SK-N-MC (cell line): ENCODE measurements at regions not wholly inside any gene's neighbourhood (a gene's known extent, or its start where the extent isn't known, plus 50 kb on each side); places are given as distances from the start of the nearest gene placed in this dataset.

Experiments used
- EZH2 ChIP-seq: fragments of 200-600 bp; sonication (generic); IDR thresholded peaks from one replicate; pipeline ENCODE4 v1.6.1; 2017; ENCODE audit warnings: antibody characterized with exemption
- FOXP2 ChIP-seq: optimal IDR thresholded peaks from 2 replicates; pipeline ENCODE3; 2011; ENCODE audit warnings: mild to moderate bottlenecking, moderate library complexity; ENCODE audit not compliant: insufficient read depth; ENCODE audit errors: extremely low read length, control extremely low read depth
- POLR2AphosphoS5 ChIP-seq: IDR thresholded peaks from 2 replicates; pipeline ENCODE4 v1.6.1; 2012; ENCODE audit warnings: mild to moderate bottlenecking, low read depth, low read length, borderline replicate concordance

- TF ChIP-seq POLR2AphosphoS5 = no peak
- no peak for TF ChIP-seq EZH2
- TF ChIP-seq FOXP2 = no peak
Measured at GRCh38 chr7:125061776-125062397, 132.3 kb upstream of the POT1 start.
